Kasumi-1 (cell line): ENCODE measurements at regions not wholly inside any gene's neighbourhood (a gene's known extent, or its start where the extent isn't known, plus 50 kb on each side); places are given as distances from the start of the nearest gene placed in this dataset.
"Not testable (repeated sequence)": the region's sequence is repeated elsewhere in the genome, so short reads cannot be mapped to it uniquely, and the experiment has no call there.

Experiments used
- DNase-seq, 2 experiments: peaks; one replicate each; lab custom pipeline; 2025; lab: John Stamatoyannopoulos, UW

DNA sequence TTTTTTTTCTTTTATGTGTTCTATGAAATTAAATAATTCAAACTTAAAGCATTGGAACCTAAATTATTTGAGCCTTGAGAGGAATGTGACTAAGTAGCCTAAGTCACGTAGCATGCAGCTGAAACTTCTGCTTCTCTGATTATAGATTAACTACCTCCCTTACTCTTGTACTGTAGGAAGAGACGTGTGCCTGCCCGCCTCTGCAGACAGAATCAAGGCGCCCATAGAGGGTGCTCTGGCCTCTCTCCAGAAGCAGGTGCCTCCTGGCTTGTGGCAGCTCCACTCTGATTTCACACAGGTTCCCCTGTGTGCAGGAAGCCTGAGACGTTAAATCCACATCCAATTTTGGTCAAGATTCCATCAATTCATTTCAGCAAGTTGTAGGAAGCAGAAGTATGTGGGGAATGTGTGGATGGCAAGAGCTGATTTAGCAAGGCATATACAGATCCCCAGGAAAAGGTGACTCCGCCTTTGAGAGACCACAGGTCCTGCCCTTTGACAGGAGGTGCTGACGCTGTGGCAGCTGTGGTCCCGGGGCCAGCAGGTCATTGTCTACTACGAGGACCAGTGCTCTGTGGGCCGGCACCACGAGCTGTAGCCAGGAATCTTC lies 1418.8 kb downstream of the CDH11 start:
- DNase-seq, result no peak

GRCh38 chr16:63697736-63698135 lies 1424.1 kb downstream of the CDH11 start:
- DNase-seq, result no peak

- no peak for DNase-seq
These were observed 1426.5 kb downstream of the CDH11 start for GRCh38 chr16:63695347-63695746.

GRCh38 chr16:63690961-63691360 lies 1430.9 kb downstream of the CDH11 start:
- DNase-seq, result no peak

GRCh38 chr16:63690267-63690666 lies 1431.6 kb downstream of the CDH11 start:
- no peak for DNase-seq

DNA sequence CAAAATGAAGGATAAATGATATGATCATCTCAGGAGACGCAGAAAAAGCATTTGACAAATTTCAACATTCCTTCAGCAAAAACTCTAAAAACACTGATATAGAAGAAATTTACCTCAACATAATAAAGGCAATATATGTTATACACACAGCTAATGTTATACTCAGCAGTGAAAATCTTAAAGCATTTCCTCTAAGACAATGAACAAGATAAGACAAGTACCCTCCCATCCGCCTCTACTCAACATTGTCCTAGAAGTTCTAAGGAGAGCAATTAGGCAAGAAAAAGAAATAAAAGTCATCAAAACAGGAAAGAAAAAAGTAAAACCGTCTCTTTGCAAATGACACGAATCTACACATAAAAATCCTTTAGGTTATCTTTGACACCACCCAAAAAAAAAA lies 1432.8 kb downstream of the CDH11 start:
- DNase-seq, result no peak

- no peak for DNase-seq
These were observed 1437.4 kb downstream of the CDH11 start for GRCh38 chr16:63684149-63685101.

DNA sequence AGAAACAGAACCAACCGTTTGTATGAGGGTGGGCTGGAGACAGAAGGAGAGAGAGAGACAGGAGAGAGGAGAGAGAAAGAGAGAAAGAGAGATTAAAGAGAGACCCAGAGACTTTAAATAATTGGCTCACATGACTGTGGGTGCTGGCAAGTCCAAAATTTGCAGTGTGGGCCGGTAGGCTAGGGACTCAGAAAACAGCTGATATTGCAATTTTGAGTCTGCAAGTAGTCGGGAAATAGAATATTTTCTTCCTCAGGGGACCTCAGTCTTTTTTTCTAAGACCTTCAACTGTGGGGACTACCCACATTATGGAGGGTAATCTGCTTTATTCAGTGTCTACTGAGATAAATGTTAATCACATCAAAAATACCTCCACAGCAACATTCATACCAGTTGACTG lies 1439.0 kb downstream of the CDH11 start:
- no peak for DNase-seq

DNA sequence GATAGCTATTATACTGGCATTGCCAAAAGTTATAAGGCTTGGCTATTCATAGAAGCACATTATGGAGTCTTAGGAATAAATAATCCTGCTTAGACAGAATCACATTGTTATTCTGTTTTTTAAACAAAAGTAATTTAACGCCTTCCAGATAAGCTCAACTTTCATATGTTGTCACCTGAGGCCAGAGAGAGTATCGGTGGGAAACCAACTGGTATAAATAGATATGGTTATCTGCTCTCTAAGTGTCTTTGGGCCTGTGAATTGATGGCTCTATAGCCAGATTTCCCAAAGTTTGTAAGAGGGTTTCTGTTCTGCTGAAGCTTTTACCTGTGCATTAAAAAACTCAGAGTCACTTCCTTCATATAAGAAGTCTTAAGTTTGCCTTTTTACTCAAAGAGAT lies 1449.4 kb downstream of the CDH11 start:
- no peak for DNase-seq

DNA sequence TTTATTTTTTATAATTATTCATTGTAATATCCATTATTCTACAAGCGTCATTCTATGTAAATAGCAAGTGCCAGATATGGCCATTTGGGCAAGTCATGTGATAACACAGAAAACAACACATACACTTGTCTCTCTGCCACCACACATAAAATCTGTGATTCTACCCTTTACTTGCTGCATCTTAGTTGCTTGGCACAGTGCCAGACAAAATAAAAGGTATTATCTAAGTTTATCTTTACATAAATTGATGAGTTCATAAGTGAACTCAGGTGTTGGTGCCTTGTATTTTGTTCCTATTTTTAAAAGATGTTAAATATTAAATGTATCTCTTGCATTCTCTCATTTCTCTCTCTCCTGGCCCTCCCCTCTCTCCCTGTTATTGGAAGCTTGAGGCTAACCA lies 1458.7 kb downstream of the CDH11 start:
- no peak for DNase-seq

DNA sequence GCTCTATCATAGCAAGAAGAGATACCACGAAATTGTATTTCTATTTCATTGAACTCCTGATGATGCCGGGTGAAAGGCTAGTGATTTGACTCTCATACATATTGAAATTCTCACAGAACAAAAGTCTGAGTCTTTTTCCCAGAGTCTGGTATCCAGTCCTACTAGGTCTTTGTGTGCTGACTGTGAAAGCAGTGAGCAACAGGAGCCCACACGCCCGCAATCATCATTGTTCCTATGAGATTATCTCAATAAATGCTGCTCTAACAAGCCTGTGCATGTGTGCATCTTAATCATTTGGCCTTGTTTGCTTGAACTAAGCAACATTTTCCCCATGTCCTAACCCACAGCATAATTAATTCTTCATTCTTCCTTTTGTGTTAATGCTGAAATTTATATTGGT lies 1466.0 kb downstream of the CDH11 start:
- no peak for DNase-seq

- no peak for DNase-seq
These were observed 1468.6 kb downstream of the CDH11 start for GRCh38 chr16:63653044-63653839.

DNA sequence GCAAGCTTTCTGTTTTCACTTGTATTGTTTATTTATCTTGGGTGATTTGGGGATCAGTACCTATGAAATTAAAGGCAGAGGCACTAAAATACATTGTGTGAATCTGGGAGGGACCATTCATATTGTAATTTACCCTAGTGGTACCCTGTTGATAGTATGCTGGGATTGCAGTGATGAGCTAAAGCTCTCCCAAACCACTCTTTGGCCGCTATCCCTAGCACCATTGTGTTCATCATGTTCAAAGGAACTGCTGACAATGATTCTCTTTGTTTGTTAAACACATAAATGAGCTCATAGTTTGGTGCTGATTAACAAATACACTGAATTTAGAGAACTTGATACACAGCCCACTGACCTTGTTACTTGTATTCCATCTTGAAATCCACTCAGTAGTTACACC lies 1469.8 kb downstream of the CDH11 start:
- DNase-seq, result no peak

DNA sequence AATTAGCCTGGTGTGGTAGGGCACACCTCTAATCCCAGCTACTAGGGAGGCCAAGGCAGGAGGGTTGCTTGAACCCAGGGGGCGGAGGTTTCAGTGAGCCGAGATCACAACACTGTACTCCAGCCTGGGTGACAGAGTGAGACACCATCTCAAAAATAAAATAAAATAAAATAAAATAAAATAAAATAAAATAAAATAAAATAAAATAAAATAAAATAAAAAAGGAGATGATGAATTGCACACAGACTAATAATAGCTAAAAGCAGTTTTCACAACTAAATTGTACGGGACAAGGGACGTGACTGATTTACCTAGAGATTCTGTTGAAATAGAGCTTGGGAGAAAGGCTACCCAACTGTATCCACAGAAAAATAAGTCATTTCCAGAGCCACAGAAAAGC lies 1471.3 kb downstream of the CDH11 start:
- no peak for DNase-seq

- DNase-seq, result not testable (repeated sequence)
These were observed 1488.0 kb downstream of the CDH11 start for GRCh38 chr16:63633706-63634445.

DNA sequence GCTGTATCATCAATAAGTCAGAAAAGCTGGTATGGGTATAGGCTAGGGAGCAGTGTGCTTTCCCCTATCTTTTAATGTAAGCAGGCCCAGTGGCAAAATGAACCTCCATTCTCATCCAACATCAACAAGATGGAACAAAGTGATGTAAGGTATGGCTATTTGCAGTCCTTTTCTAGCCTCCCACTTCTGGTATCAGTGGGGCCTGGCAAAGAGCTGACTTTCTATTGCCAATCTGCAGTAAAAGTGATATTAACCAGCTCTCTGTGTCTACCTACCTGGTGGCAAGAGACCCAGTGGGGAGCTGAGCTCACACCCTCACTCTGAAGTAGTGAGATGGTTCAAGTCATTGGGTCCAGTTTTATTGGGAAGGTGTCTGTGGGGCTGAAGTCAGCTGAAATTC lies 1492.6 kb downstream of the CDH11 start:
- DNase-seq, result no peak

- no peak for DNase-seq
These were observed 1493.1 kb downstream of the CDH11 start for GRCh38 chr16:63628812-63629211.

DNA sequence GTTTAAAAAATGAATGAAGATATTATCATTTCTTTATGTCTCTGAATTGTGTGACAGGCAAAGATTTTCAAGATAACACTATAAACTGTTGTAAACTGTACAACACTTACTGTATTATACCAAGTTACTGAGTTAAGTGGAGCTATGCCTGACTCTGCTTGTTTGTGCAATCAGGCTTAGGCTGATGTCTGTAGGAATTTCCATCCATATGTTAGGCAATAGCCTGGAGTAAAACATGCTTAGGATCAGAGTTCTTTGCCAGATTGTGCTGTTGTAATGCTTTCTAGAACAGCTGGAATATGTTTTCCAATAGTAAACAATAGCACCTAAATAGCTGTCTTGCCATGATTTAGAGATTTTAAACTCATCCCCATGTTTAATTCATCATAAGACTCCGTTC lies 1496.7 kb downstream of the CDH11 start:
- DNase-seq, result no peak

GRCh38 chr16:63623551-63624039 lies 1498.3 kb downstream of the CDH11 start:
- no peak for DNase-seq

DNA sequence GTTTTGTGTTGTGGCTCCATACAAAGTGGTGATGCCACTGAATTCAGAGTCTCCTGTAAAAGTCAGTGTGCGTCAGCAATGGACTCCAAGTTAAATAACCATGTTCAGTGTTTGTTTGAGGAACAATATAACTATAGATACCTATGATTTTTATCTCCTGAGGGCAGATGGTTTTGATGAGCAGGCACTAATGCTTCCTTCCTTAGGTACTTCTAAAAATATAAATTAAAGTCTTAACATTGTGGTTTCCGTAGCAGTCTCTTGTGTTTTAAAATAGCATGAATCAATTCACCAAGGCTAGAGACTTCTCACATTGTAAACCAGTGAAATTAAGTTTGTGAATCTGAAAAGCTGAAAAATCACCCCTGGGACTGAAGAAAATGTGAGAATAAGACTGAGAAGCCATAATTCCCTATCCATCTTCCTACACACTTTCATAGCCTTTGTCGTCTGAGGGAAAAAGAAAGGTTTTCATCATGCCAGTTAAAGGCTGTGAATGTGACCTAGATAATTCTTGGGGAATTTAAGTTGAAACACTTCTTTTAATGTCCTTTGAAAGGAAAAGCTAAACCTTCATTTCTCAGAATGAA lies 1502.9 kb downstream of the CDH11 start:
- no peak for DNase-seq

GRCh38 chr16:63617990-63618763 lies 1503.7 kb downstream of the CDH11 start:
- no peak for DNase-seq
